Thymus (tissue), 11 donors: ENCODE measurements at regions not wholly inside any gene's neighbourhood (a gene's known extent, or its start where the extent isn't known, plus 50 kb on each side); places are given as distances from the start of the nearest gene placed in this dataset.

Source experiments
- DNase-seq, 9 donors: peaks; one replicate each; pipeline ENCODE4 v3.0.0-alpha.2; 2013; ENCODE audit warnings: low spot score in 9 of 9, low read depth in 6 of 9, missing footprints in 1 of 9
- H3K27ac ChIP-seq, 2 donors: one replicate each; pipeline ENCODE4 v1.5.1; 2013; ENCODE audit warnings: control low read depth in 1 of 2, low read depth in 1 of 2, low read length in 1 of 2, mild to moderate bottlenecking in 1 of 2, moderate library complexity in 1 of 2
- H3K27me3 ChIP-seq, 2 donors: one replicate each; pipeline ENCODE4 v1.5.1; 2013; ENCODE audit warnings: low read length in 1 of 2; ENCODE audit not compliant: control insufficient read depth in 2 of 2, insufficient read depth in 1 of 2
- H3K36me3 ChIP-seq, 2 donors: one replicate each; pipeline ENCODE4 v1.5.1; 2013; ENCODE audit warnings: low read length in 1 of 2, mild to moderate bottlenecking in 1 of 2, moderate library complexity in 1 of 2; ENCODE audit not compliant: control insufficient read depth in 2 of 2, insufficient read depth in 2 of 2
- H3K4me1 ChIP-seq, 2 donors: one replicate each; pipeline ENCODE4 v1.5.1; 2013; ENCODE audit warnings: low read length in 2 of 2; ENCODE audit not compliant: control insufficient read depth in 2 of 2, insufficient read depth in 2 of 2
- H3K4me3 ChIP-seq, 2 donors: one replicate each; pipeline ENCODE4 v1.5.1; 2013; ENCODE audit warnings: low read length in 2 of 2, control low read depth in 1 of 2, mild to moderate bottlenecking in 1 of 2
- H3K9me3 ChIP-seq, 2 donors: one replicate each; pipeline ENCODE4 v1.5.1; 2013; ENCODE audit warnings: low read length in 1 of 2, mild to moderate bottlenecking in 1 of 2; ENCODE audit not compliant: control insufficient read depth in 2 of 2, insufficient read depth in 1 of 2
- WGBS: extraction: QIAGEN DNeasy Blood & Tissue Kit; methylation state at CpG from one replicate; pipeline ENCODE4 v1.1.7; 2013; 5-methylcytosine and 5-hydroxymethylcytosine counted together
- donor health status: healthy.

GRCh38 chr21:14736162-14736561 lies 190.0 kb upstream of the SAMSN1 start:
- Histone ChIP-seq H3K4me3 (no peak overlapping the region), H3K9me3 (no peaks in the 10 kb centered on the region), H3K27ac (no peak overlapping the region), H3K27me3 (no peaks in the 10 kb centered on the region), H3K4me1 (no peaks in the 10 kb centered on the region), H3K36me3 (no peaks in the 10 kb centered on the region)
- 66% methylated on average over 2 of the region's 2 CpGs for WGBS
- DNase-seq, result peak in 1 of 9 donors; percentile 34

GRCh38 chr21:14734833-14735232 lies 188.7 kb upstream of the SAMSN1 start:
- H3K27ac ChIP-seq, result no peak overlapping the region
- no peaks in the 10 kb centered on the region for H3K9me3 ChIP-seq
- no peaks in the 10 kb centered on the region for H3K36me3 ChIP-seq
- no peaks in the 10 kb centered on the region for H3K27me3 ChIP-seq
- 96% methylated on average over 2 of the region's 2 CpGs for WGBS
- no peaks in the 10 kb centered on the region for H3K4me1 ChIP-seq
- DNase-seq, result no peak
- H3K4me3 ChIP-seq, result no peak overlapping the region

- Histone ChIP-seq H3K4me1 (no peaks in the 10 kb centered on the region), H3K27ac (no peak overlapping the region), H3K36me3 (no peaks in the 10 kb centered on the region), H3K4me3 (no peak overlapping the region), H3K27me3 (no peaks in the 10 kb centered on the region), H3K9me3 (no peaks in the 10 kb centered on the region)
- WGBS, result 75% methylated on average over 3 of the region's 3 CpGs
- DNase-seq, result no peak
Measured at GRCh38 chr21:14734191-14734590, 188.1 kb upstream of the SAMSN1 start.

- 97% methylated on average over 4 of the region's 4 CpGs for WGBS
Measured at GRCh38 chr21:14725219-14725618, 179.1 kb upstream of the SAMSN1 start.

GRCh38 chr21:14722841-14723483 lies 176.8 kb upstream of the SAMSN1 start:
- Histone ChIP-seq H3K9me3 (no peaks in the 10 kb centered on the region), H3K36me3 (no peaks in the 10 kb centered on the region), H3K27me3 (no peaks in the 10 kb centered on the region), H3K4me3 (no peak overlapping the region), H3K27ac (no peak overlapping the region), H3K4me1 (peaks cover 0 to 3% of the 10 kb centered on the region in 2 donors)
- no peak for DNase-seq
- 97% methylated on average over 6 of the region's 6 CpGs for WGBS

More at GRCh38 chr21:14725219-14725618, 179.1 kb upstream of the SAMSN1 start:
- no peaks in the 10 kb centered on the region for H3K36me3 ChIP-seq
- H3K4me1 ChIP-seq, result no peaks in the 10 kb centered on the region
- no peak overlapping the region for H3K4me3 ChIP-seq
- H3K27ac ChIP-seq, result no peak overlapping the region
- no peaks in the 10 kb centered on the region for H3K9me3 ChIP-seq
- no peak for DNase-seq
- no peaks in the 10 kb centered on the region for H3K27me3 ChIP-seq

GRCh38 chr21:14720237-14720636 lies 174.1 kb upstream of the SAMSN1 start:
- no peak overlapping the region for H3K4me3 ChIP-seq
- H3K36me3 ChIP-seq, result no peaks in the 10 kb centered on the region
- no peaks in the 10 kb centered on the region for H3K27me3 ChIP-seq
- H3K4me1 ChIP-seq, result peaks cover 0 to 3% of the 10 kb centered on the region in 2 donors
- WGBS, result 61% methylated on average over 4 of the region's 4 CpGs
- H3K9me3 ChIP-seq, result no peaks in the 10 kb centered on the region
- no peak overlapping the region for H3K27ac ChIP-seq
- DNase-seq, result no peak

- Histone ChIP-seq H3K36me3 (no peaks in the 10 kb centered on the region), H3K27me3 (no peaks in the 10 kb centered on the region), H3K4me1 (peaks cover 0 to 3% of the 10 kb centered on the region in 2 donors), H3K4me3 (no peak overlapping the region), H3K27ac (no peak overlapping the region), H3K9me3 (no peaks in the 10 kb centered on the region)
- WGBS, result 89% methylated on average over 6 of the region's 6 CpGs
- no peak for DNase-seq
Measured at GRCh38 chr21:14718951-14719350, 172.8 kb upstream of the SAMSN1 start.

- Histone ChIP-seq H3K27ac (no peak overlapping the region), H3K9me3 (no peaks in the 10 kb centered on the region), H3K36me3 (no peaks in the 10 kb centered on the region), H3K4me3 (no peak overlapping the region), H3K4me1 (peaks cover 0 to 3% of the 10 kb centered on the region in 2 donors), H3K27me3 (no peaks in the 10 kb centered on the region)
- DNase-seq, result no peak
- WGBS, result 82% methylated on average over 3 of the region's 3 CpGs
Measured at GRCh38 chr21:14716761-14717396, 170.8 kb upstream of the SAMSN1 start.

- no peak overlapping the region for H3K27ac ChIP-seq
- H3K4me1 ChIP-seq, result no peaks in the 10 kb centered on the region
- no peaks in the 10 kb centered on the region for H3K27me3 ChIP-seq
- H3K9me3 ChIP-seq, result no peaks in the 10 kb centered on the region
- no peak for DNase-seq
- H3K36me3 ChIP-seq, result no peaks in the 10 kb centered on the region
- H3K4me3 ChIP-seq, result no peak overlapping the region
Measured at GRCh38 chr21:14713109-14713508, 167.0 kb upstream of the SAMSN1 start.
